MG63 (cell line): ENCODE measurements at regions not wholly inside any gene's neighbourhood (a gene's known extent, or its start where the extent isn't known, plus 50 kb on each side); places are given as distances from the start of the nearest gene placed in this dataset.

ENCODE experiments used
- DNase-seq: peaks from one replicate; pipeline ENCODE4 v3.0.0-alpha.2; 2020
- H3K27me3 ChIP-seq: fragments of 250-450 bp; sonication (Bioruptor Pico); 2 replicates; pipeline ENCODE4 v1.5.1; 2020; ENCODE audit warnings: mild to moderate bottlenecking, moderate library complexity
- H3K36me3 ChIP-seq: fragments of 250-450 bp; sonication (Bioruptor Pico); 2 replicates; pipeline ENCODE4 v1.5.1; 2020; ENCODE audit warnings: mild to moderate bottlenecking, moderate library complexity
- H3K4me3 ChIP-seq: fragments of 250-450 bp; sonication (Bioruptor Pico); 2 replicates; pipeline ENCODE4 v1.5.1; 2020; ENCODE audit warnings: mild to moderate bottlenecking, moderate library complexity
- H3K9me3 ChIP-seq: fragments of 250-450 bp; sonication (Bioruptor Pico); 2 replicates; pipeline ENCODE4 v1.5.1; 2020; ENCODE audit warnings: mild to moderate bottlenecking, moderate library complexity

DNA sequence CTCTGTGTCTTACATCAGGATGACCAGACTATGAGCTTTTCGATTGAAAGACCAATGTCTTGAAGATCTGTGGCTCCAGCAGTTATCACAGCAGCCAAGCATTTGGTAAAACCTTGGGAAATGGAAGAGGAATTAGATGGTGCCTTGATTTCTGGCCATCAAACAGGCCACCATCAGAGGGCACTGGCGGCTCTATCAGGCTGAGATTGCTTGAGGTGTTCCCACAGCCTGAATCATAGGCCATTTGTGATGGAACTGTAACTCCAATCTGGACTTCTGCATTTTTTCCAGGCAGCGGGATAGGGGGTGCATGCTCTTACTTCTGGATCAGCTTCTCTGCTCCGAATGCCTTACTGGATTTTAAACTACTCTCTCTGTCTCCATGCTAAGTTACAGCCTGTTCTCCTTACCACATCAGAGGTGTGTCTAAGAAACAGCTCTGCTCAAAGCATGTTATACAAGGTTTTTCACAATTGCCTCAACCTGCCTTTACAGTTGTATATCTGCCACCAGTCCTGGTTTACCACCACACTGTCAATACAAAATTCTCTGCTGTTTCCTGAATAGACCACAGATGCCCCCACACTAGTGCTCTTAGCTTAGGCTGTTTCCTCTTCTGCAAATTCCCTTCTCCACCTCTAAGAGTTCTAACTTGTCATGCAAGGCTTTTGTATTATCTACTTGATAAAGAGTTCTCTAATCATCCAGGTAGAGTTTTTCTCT, 180.9 kb downstream of the PTGER3 start:
- Histone ChIP-seq H3K27me3 (no peaks in the 10 kb centered on the region), H3K36me3 (no peaks in the 10 kb centered on the region), H3K4me3 (no peak overlapping the region), H3K9me3 (no peaks in the 10 kb centered on the region)
- no peak for DNase-seq

DNA sequence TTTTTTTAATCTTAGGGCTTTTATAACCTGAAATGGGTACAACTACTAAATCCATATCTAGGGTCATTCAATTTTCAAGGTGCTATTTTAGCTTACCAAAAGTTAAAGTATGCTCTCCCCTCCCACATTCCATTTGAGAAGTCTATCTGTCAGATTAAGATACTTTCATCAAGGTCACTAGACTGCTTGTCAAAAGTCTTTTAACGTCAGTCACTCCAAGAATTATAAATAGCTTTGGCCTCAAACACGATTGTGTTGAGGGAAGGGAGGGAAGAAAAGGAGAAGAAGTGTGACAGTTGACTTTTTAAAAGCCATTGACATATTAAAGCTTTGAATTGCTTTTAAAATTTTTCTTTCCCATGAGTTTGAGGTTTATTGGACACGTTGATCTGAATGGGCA, 175.8 kb downstream of the PTGER3 start:
- no peak for DNase-seq
- no peak overlapping the region for H3K4me3 ChIP-seq
- no peaks in the 10 kb centered on the region for H3K9me3 ChIP-seq

DNA sequence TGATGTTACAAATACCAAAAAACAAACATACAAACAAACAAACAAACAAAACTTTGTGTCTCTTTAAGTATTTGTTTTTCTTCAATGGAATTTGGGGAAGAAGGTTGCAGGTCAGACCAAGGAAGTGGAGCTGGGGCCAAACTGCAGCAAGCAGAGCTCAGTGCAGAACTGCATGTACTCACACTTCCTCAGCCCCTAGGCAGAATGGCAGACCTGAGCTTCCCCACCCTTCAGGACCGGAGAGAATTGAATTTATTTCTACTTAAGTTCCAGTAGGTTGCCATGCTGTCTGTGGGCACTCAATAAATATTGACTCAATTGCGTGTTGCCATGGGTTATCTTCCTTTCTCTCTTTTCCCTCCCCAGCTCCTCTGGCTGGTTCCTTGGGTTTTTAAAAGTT, 173.6 kb downstream of the PTGER3 start:
- DNase-seq = no peak
- Histone ChIP-seq H3K36me3 (no peaks in the 10 kb centered on the region), H3K27me3 (no peaks in the 10 kb centered on the region), H3K4me3 (no peak overlapping the region), H3K9me3 (no peaks in the 10 kb centered on the region)

More for the DNA sequence above, 175.8 kb downstream of the PTGER3 start:
- H3K36me3 ChIP-seq = no peaks in the 10 kb centered on the region
- H3K27me3 ChIP-seq = no peaks in the 10 kb centered on the region

DNA sequence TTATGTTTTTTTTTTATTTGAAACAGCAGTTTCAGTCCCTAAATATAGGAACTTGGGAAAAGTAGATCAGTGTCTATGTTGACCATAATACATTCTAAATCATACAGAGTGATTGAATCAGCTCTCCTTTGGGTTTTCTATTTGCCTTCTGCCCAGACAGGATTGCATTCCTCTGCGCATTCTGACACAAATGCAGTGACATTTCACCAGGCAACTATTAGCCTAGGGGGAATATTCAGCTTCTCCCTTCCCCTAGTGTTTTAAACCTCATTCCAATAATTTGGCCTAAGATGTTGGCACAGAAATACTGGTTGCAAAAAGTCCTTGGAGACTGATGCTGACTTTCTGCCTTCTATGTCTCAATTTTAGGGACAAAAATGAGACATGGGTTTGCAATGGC, 172.8 kb downstream of the PTGER3 start:
- no peaks in the 10 kb centered on the region for H3K36me3 ChIP-seq
- no peak overlapping the region for H3K4me3 ChIP-seq
- no peaks in the 10 kb centered on the region for H3K27me3 ChIP-seq
- no peaks in the 10 kb centered on the region for H3K9me3 ChIP-seq
- no peak for DNase-seq

DNA sequence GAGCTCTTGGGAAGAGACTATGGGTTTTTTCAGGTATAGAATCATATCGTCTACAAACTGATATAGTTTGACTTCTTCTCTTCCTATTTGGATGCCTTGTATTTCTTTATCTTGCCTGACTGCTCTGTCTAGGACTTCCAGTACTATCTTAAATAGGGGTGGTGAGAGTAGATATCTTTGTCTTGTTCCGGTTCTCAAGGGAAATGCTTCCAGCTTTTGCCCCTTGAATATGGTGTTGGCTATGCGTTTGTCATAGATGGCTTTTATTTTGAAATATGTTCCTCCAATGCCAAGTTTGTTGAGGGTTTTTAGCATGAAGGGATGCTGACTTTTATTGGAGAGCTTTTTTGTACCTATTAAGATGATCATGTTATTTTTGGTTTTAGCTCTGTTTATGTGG, 170.3 kb downstream of the PTGER3 start:
- Histone ChIP-seq H3K36me3 (no peaks in the 10 kb centered on the region), H3K9me3 (no peaks in the 10 kb centered on the region), H3K27me3 (no peaks in the 10 kb centered on the region), H3K4me3 (no peak overlapping the region)
- no peak for DNase-seq

DNA sequence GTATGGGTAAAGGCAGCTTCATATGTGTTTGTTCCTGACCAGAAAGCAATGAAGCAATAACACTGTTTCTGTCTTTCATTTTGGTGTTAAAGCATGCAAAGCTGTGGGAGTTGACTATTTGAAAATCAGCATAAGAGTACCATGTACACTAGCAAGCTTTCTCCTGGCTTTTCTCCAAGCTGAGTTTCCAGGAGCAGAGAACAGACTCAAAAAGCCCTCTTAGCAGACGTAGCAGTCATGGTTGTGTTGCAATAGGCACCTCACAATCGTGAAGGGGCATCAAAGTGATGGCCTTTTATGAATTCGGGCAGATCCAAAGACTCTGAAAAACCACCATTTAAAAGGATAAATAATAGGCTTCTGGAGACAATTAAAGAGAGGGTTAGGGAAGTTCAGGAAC, 159.7 kb downstream of the PTGER3 start:
- DNase-seq = no peak
- no peaks in the 10 kb centered on the region for H3K27me3 ChIP-seq

DNA sequence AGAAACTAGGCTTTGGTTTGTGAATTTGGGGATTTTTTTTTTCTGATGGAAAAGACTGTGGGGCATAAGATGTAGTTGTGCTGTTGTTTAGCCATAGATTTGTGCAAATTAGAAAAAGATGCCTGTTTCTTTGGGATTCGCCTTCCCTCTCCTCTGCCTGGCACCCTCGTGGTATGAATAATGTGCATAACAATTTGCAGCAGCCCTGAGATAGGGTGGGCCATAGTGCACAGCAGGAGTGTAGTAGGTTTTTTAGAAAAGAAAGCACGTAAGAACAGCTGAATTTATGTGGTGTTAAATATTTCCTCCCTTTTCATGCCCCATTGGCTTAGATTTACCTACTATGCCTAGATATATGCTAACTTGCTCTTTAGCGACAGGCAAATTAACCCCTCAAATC, 158.9 kb downstream of the PTGER3 start:
- DNase-seq = no peak
- H3K9me3 ChIP-seq = no peaks in the 10 kb centered on the region
- no peaks in the 10 kb centered on the region for H3K27me3 ChIP-seq
- no peak overlapping the region for H3K4me3 ChIP-seq
- H3K36me3 ChIP-seq = no peaks in the 10 kb centered on the region

More for the DNA sequence above, 159.7 kb downstream of the PTGER3 start:
- Histone ChIP-seq H3K36me3 (no peaks in the 10 kb centered on the region), H3K4me3 (no peak overlapping the region), H3K9me3 (no peaks in the 10 kb centered on the region)

DNA sequence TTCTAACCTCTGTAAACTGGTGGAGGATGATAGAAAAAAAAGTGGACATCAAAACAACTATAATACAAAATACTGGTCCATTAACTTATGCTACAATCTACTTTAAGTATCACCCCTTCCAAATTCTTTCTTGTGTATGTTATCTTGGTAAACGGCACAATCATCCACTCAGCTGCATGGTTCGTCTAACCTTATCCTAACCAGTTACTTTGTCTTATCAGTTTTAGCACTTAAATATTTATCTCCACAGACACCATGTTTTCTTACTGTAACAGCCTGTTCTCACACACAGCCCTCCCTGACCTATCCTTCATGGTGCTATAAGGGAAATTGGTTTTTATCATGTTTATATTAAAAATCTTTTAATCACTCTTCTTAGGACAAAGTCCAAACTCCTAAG, 157.2 kb downstream of the PTGER3 start:
- no peak overlapping the region for H3K4me3 ChIP-seq
- no peak for DNase-seq
- no peaks in the 10 kb centered on the region for H3K27me3 ChIP-seq
- no peaks in the 10 kb centered on the region for H3K9me3 ChIP-seq
- H3K36me3 ChIP-seq = no peaks in the 10 kb centered on the region

DNA sequence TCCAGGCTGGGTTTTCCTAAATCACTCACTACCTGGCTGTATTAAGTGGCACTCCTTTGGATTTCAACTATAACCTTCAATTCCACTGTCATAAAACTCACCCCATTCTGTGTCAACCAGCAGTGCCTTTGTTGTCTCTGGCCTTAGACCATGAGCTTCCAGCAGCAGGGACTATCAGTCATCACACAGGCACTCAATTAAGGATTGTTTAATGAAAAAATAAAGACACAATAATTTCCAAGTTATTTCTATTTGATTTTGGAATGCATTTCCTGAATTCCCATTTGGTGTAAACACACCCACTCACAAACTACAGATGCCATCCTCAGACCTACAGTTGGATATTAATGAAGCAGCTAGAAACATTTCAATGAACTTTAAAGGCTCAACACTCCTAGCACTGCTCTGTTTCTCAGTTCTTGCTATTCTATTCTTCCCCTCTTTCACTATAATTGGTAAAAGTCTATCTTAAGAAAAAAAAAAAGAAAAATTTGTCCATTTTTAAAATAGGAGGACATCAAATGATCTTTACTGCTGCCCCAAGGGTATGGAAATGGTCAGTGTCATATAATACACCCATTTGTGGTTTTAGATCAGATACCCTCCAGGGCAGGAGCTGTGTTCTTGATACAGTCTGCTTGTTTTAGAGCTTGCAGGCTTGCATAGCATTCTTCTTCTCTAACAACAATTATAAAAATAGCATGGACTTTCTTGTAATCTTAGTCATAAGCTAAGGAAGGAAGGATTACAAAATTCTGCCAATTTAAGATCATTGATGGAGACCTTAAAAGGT, 156.4 kb downstream of the PTGER3 start:
- DNase-seq = no peak
- Histone ChIP-seq H3K4me3 (no peak overlapping the region), H3K36me3 (no peaks in the 10 kb centered on the region), H3K27me3 (no peaks in the 10 kb centered on the region), H3K9me3 (no peaks in the 10 kb centered on the region)

DNA sequence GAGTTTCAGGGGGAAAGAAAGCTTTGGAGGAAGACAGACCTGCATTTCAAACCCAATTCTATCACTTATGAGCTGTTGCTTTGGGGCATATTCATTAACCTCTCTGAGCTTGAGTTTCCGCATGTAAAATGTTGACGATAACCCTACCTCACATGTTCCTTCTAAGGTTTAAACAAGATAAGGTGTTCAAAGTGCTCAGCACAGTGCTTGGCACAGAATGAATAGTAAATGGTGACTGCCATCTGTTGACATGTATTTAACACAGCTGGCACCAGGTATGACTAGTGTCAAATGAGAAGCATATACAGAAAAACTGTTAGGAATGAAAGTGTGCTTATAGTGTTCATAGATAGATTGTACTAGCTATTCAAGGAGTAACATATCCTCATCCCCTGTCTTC, 155.5 kb downstream of the PTGER3 start:
- H3K9me3 ChIP-seq = no peaks in the 10 kb centered on the region

DNA sequence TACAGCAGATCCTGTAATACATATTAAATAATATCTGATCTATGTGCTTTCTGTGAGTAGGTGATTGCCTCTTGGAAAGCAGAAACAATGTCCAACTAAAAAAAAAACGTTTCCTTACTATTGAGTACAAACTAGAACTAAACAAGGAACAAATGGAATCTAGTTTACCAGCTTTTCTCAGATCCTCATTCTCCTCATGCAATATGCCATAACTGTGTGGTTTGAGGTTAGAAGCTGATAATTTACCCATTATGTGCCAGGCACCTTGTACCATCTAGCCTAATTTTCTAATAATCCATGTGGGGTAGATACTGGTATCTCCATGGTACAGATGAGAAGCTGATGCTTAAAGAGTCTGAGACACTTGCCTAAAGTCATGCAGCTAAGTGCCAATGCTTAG, 154.7 kb downstream of the PTGER3 start:
- DNase-seq = no peak
- no peaks in the 10 kb centered on the region for H3K9me3 ChIP-seq
- no peak overlapping the region for H3K4me3 ChIP-seq
- no peaks in the 10 kb centered on the region for H3K36me3 ChIP-seq
- no peaks in the 10 kb centered on the region for H3K27me3 ChIP-seq

More for the DNA sequence above, 155.5 kb downstream of the PTGER3 start:
- H3K27me3 ChIP-seq = no peaks in the 10 kb centered on the region
- no peak overlapping the region for H3K4me3 ChIP-seq
- no peak for DNase-seq
- H3K36me3 ChIP-seq = no peaks in the 10 kb centered on the region

DNA sequence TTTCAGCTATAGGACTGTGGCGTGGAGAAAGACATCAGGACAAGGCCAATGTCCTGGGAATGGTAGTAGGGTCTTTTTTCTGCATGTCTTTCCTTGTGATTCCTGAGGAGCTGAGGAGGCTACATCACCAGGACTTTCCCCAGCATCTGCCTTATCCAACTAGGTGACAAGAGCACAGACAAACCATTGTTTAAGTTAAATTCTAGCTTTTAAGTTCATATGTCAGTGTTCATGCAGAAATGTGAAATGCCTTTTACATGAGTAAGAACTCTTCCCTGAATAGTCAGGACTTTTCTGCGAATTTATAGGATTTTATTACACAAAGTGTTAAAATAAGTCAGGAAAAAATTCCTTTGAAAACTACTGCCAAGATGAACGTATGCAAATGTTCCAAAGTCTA, 154.2 kb downstream of the PTGER3 start:
- H3K36me3 ChIP-seq = no peaks in the 10 kb centered on the region
- H3K9me3 ChIP-seq = no peaks in the 10 kb centered on the region
- H3K4me3 ChIP-seq = no peak overlapping the region
- no peaks in the 10 kb centered on the region for H3K27me3 ChIP-seq
- DNase-seq = no peak

DNA sequence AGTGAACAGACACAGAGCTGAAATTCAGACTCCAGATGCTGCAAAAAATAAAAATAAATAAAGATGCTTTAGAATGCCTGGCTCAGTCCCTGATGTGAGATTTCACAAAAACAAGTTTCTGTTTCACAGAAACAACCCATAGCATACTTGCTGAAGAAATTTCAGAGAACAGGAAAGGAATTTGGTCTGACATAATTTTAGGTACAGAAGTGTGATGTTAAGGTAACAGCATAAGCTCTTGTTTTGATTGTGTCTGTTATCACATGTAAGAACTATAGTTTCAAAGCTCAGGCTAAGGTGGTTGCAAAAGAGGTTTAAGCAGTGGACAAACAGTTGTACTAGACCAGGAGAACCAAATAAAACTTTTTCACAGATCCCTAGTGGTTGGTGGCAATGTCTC, 152.1 kb downstream of the PTGER3 start:
- no peaks in the 10 kb centered on the region for H3K27me3 ChIP-seq
- H3K36me3 ChIP-seq = no peaks in the 10 kb centered on the region
- no peaks in the 10 kb centered on the region for H3K9me3 ChIP-seq
- DNase-seq = no peak
- no peak overlapping the region for H3K4me3 ChIP-seq

DNA sequence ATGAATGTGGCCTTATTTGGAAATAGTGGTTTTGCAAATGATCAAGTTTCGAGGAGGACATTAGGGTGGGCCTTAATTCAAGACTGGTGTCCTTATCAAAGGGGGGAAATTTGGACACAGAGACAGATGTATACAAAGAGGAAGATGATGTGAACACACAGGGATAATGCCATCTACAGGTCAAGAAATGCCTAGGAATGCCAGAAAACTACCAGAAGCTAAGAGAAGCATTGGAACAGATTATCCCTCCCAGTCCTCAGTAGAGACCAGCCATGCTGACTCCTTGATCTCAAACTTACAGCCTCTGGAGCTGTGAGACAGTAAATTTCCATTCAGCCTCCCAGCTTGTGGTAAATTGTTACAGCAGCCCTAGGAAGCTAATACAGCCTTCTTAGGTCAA, 151.4 kb downstream of the PTGER3 start:
- no peak for DNase-seq
- no peaks in the 10 kb centered on the region for H3K27me3 ChIP-seq
- no peak overlapping the region for H3K4me3 ChIP-seq

DNA sequence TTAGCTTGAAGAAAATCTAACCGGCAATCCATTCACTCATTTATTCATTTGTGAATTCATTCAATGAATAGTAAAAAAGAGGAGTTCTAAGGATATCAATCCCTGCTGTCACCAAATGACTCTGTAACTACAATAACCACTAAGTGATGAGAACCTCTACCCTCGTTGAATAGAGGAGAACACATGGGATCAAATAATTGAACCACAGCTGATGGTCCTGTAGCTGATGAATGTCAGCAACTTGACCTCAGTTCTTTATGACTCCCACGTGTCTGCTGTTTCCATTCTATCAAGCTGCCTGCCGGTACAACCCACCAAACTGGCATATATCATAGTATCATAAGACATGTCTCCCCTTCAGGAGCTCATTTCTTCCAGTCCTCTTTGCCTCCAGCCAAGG, 150.3 kb downstream of the PTGER3 start:
- no peaks in the 10 kb centered on the region for H3K9me3 ChIP-seq
- H3K27me3 ChIP-seq = no peaks in the 10 kb centered on the region
- H3K36me3 ChIP-seq = no peaks in the 10 kb centered on the region
- H3K4me3 ChIP-seq = no peak overlapping the region
- DNase-seq = no peak

More for the DNA sequence above, 151.4 kb downstream of the PTGER3 start:
- Histone ChIP-seq H3K36me3 (no peaks in the 10 kb centered on the region), H3K9me3 (no peaks in the 10 kb centered on the region)

DNA sequence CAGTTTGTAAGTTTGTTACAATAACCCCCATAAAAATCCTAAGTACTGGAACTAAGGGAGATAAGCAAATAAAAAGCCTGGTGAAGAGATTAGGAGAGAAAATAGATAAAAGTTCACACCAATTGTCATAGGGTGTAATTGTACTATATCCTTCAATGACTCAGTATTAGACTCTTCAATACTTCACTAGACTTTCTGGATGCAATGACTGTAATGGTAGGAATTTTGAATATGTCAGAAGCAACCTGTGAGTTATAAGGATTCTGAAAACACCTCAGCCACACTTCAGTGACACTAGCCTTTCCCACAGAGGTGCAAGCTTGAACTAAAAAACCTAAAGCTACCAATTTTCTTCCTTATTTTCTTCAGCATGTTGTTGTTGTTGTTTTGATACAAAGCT, 147.9 kb downstream of the PTGER3 start:
- H3K4me3 ChIP-seq = no peak overlapping the region
- H3K27me3 ChIP-seq = no peaks in the 10 kb centered on the region
- H3K36me3 ChIP-seq = no peaks in the 10 kb centered on the region
- H3K9me3 ChIP-seq = no peaks in the 10 kb centered on the region
- no peak for DNase-seq

DNA sequence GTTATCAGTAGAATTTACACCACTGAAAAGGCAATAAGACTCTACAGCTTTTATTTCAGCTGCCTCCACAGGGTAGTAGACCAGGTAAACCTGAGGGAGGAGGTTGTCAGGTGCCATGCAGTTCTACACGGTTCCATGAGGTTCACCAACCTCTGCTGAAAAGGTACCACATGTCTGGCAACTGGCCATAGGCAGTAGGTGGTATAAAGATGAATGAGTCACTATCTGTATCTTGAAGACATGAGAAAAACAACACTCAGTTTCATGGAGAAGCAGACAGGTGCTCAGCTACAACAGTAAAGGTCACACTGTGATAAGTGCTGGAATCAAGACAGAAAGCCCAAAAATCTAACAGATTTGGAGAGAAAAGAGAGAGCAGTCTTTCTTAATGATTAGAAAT, 145.4 kb downstream of the PTGER3 start:
- Histone ChIP-seq H3K4me3 (no peak overlapping the region), H3K27me3 (no peaks in the 10 kb centered on the region), H3K36me3 (no peaks in the 10 kb centered on the region), H3K9me3 (no peaks in the 10 kb centered on the region)
- no peak for DNase-seq

DNA sequence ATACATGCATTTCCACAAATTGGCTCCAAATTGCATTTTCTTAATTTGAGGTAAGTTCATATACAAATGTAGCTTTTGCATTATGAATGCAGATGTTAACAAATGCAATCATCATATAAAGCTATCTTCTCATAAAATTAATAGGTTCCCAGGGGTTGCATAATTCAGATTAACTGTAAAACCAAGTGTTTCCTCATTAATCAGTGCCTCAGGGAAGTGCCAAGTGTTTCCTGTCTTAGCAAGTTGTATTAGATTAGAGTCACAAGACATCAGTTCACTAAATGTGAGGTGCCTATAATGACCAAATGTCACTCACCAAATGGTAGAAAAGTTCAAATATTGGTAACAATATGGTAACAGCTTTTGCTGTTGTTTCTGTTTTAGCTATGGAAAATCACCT, 140.8 kb downstream of the PTGER3 start:
- H3K36me3 ChIP-seq = no peaks in the 10 kb centered on the region
- no peak overlapping the region for H3K4me3 ChIP-seq
- no peak for DNase-seq
- H3K27me3 ChIP-seq = no peaks in the 10 kb centered on the region
- no peaks in the 10 kb centered on the region for H3K9me3 ChIP-seq
